ENCODE measurements at regions not wholly inside any gene's neighbourhood (a gene's known extent, or its start where the extent isn't known, plus 50 kb on each side); places are given as distances from the start of the nearest gene placed in this dataset.

DNA sequence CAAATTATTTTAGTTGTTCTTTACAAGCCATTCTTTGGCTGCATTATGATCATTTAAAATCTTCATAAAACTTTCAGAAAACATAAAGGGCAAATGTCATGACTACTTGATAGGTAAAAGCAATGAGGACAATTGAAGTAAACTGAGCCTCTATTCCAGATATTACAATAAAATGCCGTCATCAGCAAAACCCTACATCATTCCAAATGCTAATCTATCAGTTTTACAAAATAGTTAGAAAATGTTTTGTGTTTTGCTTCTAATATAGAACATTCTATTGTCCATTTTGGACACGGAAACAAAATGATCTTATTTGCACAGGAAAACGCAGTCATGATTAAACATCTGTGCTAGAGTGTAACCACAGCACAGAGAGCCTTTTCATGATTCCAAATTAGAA lies 1330.6 kb upstream of the ADGRL3 start:
- peak; percentile 41 for DNase-seq (ENCODE audit: low spot score)

DNA sequence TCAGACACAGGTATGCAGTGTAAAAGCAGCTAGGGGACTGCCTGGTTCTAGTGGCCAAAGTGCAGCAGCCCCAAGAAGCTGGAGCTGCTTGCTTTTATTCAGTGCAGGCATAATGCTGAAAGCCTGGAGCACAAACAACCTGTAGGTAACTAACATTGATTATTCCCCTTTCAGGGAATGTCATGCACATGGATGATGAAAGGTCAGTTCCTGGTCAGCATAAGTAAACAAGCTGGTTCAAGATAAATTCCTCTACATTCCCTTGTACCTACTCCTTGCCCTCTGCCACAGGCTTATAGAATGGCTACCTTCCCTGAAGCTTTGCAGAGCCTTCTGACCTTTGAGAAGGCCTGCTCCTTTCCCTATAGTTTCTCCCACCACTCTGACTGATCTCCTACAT lies 1318.5 kb upstream of the ADGRL3 start:
- DNase-seq (ENCODE audit: low spot score), result no peak

DNA sequence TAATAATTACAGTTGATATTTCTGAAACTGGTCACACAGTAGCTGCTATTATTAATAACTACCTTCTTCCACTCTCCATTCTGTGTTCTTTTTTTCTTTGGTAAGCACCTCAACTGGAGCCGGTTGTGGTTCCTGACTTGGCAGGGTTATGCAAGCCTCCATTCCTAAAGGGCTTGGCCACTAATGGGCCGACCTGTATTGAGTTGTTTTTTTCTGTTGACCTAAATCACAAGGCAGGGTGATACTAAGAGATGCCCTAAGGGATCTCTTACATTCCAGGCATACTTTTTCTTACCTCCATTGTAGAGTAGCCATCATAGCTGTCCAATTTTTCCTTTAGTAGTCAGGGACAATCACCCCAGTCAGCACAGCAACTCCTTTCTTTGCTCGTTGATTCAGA lies 1295.8 kb upstream of the ADGRL3 start:
- no peak for DNase-seq (ENCODE audit: low spot score)

DNA sequence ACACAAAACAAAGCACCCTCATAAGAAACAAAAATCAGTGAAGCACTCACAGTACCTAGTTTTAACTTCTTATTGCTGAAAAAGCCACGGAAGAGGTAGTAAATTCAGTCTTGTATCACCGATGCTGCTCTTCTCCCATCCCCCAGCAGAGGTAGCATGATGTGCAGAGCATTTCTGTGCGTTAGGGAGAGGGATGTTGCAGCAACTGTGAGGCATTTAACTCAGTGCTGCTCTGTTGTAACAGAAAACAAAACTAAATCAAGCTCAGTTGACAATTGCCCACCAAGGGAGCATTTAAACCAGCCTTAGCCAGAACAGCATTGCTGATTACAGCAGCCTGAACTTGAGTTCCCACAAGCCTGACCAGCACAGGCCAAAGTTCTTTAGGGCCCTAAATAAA lies 1279.7 kb upstream of the ADGRL3 start:
- peak; percentile 42 for DNase-seq (ENCODE audit: low spot score)

DNA sequence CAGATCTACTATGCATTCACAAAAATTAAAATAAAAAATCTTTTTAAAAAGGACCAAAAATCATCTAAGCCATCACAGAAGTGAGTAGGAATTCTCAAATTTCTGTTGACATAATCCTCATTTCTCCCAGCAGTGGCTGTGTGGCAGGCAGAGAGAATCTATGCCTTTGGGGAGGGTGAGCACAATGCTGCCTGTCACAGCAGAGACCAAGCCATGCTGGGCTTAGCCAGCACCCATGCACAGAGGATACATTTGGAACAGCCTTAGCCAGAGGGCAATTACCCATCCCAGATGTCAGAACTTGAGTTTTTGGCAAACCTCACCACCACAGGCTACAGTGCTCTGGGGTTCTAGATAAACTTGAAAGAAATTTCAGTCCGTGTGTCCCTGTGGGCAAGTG lies 1274.8 kb upstream of the ADGRL3 start:
- no peak for DNase-seq (ENCODE audit: low spot score)

DNA sequence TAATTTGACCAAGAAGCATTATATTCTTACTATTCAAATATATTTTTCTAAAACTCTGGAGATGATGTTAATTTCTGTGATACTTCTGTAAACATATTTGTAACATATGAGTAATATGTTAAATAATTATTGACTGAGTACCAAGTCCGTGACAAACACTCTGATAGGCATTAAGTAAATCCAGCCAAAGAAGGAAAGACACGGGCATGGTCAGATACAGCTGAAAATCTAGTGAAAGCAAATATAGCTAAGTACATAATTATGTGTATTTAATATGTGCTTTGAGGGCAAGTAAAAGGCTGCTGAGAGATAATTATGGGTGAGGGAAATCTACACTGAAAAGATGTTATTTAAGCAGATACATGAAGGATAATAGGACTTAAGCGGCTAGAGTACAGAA lies 1263.6 kb upstream of the ADGRL3 start:
- no peak for DNase-seq (ENCODE audit: low spot score)

DNA sequence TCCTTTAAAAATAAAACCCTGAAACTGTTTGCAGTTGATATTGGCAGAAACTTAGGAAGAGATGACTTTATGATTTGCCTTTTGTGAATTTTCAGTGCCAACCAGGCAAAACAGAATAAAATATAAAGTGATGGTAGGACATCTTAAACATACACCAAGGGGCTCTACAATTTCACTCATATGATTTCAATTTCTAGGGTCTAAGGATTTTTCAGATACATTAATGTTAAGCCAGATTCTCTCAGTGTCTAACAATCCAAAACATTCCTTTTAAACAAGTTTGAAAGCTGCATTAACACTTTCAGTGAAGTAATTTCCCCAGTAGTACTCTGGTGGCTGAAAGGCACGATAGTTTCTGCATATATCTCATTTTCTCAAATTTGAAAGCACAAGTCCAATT lies 1262.0 kb upstream of the ADGRL3 start:
- DNase-seq (ENCODE audit: low spot score), result no peak

DNA sequence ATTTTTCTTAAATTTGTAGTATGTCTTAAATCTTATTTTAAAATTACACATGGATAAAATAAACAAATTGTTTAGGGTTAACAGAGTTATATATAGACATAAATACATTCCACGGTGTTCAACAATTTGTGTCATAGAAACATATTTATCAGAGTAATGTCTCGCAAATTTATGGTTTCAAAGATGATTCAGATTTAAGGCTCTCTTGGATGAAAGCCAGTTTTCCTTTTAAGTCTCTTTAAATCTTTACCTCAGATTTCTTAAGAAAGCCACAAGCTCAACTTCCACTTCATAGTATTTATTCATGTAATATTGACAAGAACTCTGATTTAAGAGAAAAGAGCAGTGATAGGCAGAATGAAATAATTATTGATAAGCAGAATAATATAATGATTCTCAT lies 1254.8 kb upstream of the ADGRL3 start:
- no peak for DNase-seq (ENCODE audit: low spot score)

DNA sequence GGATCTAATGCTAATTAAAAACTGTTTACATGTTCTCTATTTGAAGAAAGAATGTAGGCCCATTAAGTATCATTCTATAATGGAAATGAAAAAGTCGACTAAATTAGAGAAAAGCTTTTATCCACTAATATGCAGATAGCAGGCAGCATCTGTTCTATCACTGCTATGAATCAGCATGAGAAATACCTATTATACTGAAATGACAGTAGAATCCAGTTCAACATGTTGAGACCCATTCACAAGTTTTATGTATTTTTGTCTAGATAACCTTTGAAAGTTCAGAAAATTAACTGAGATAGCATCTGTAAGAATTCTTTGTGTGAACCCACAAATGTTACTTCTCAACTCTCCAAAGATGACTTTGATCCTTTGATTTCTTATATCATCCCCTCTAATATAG lies 1254.4 kb upstream of the ADGRL3 start:
- DNase-seq (ENCODE audit: low spot score), result no peak

DNA sequence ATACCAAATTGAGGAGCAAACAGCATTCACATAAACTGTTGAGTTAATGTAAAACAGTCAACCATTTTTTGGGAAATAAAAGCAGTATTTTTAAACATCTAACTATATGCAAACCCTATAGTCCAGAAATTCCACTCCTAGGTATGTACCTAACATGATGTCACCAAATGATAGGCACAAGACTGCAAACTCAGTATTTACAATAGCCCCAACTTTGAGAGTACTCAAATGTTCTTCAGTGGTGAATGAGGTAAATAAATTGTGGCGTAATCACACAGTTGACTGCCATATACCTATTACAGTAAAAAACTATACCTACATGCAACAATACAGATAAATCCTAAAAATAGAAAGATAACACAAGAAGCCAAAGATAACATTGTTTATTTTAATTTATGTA lies 1243.8 kb upstream of the ADGRL3 start:
- no peak for DNase-seq (ENCODE audit: low spot score)

DNA sequence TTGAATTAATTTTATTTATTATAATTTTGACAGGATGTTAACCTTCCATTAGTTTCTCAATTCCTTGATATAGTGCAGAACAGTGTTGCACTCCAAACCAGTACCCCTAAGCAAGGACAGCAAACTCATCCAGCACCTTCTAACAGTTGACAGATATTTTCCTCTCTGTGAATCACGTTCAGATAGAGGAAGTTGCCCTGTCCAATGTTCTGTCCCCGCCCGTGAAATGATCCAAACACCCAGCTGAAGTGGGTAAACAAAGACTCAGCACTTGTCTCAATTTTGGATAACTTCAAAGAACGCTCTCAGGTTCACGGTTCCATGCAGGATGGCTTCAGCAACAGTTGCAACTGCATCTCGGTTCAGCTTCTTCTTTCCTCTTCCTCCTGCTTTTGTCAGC lies 1240.0 kb upstream of the ADGRL3 start:
- DNase-seq (ENCODE audit: low spot score), result no peak

DNA sequence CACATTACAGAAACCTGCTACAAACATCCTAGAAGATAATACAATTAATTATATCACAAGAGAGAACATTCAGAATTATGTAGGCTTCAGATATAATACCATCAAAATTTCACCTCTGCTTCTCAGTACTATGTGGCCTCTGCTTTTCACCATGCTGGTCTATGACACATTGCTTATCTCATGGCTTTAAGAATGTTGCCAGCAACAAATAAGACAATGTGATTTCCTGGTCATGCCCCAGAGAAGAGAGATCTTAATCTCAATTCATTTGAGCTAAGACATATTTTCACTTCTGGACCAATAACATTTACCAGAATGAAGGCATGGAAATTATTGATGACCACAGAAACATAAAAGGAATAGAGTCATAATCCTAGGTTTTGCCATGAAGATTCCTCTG lies 1233.4 kb upstream of the ADGRL3 start:
- no peak for DNase-seq (ENCODE audit: low spot score)

DNA sequence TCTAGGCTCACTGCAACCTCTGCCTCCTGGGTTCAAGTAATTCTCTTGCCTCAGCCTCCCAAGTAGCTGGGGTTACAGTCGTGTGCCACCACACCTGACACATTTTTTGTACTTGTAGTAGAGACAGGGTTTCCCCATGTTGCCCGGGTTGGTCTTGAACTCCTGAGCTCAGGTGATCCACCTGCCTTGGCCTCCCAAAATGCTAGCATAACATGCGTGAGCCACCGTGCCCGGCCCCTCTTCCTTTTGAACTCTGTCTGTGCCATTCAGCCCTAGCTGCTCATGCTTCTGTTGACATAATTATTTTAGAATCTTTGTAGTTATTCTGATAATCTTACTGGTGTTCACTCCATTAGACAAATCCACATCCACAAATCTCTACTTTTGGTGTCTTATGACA lies 1231.3 kb upstream of the ADGRL3 start:
- DNase-seq (ENCODE audit: low spot score), result no peak

DNA sequence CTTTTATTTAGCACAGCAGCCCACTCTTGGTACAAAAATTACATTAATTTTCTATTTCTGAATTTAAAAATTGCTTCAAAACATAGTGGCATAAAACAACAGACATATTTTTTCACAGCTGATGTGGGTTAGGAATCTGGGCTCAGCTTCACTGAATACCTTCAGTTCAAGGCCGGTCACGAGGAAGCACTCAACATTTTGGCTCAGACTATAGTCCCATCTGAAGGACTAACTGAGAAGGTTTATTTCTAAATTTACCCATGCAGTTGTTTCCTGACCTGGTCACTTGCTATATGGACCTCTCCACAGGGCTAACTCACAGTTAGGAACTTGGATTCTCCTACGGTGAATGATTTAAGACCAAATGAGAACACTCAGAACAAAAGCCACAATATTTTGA lies 1230.2 kb upstream of the ADGRL3 start:
- no peak for DNase-seq (ENCODE audit: low spot score)

DNA sequence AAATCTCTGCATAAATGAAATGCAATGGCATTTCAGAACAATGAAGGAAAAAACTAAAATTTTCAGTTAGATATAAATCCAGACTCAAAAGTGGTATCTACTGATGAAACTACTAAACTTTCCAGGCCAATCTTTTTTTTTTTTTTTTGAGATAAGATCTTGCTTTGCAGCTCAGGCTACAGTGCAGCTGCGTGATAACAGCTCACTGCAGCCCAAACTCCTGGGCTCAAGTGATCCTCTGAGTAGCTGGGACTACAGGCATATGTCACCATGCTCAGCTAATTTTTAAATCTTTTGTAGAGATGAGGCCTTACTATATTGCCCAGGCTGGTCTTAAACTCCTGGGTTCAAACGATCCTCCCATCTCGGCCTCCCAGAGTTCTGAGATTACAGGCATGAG lies 1228.2 kb upstream of the ADGRL3 start:
- no peak for DNase-seq (ENCODE audit: low spot score)

DNA sequence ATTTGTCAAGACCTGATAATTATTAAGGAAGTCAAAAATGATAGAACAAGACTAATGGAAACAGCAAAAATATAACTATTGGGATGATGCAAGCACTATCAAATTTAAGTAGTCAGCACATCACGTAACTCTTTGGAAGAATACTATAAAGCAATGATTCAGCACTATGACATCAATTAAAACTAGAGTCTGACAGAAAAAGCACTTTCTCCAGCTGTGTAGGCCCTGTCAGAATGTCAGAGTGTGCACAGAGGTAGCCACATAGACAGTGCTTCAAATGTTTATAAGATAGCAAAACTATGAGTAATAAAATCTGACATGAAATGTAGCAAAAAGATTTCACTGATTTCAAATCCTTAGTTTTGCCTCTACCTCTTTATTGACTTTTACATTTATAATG lies 1226.6 kb upstream of the ADGRL3 start:
- DNase-seq (ENCODE audit: low spot score), result no peak

DNA sequence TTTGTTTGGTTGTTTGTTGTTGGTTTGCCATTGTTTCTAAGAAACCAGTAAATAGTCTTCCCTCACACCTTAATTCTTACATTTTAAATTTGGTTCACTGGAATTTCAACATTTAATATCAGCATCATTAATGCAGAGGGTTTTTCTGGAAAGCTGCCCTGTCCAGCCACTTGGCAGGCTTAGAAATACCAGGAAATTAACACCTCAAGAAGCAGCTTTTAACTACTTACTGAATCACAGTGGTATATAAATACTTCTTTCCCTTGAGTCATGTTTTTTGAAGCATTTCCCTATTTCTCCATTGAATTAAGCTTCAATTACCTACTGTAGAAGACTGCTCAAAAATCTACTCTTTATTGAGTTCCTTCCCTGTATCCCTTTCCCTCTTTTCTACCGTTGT lies 1221.1 kb upstream of the ADGRL3 start:
- no peak for DNase-seq (ENCODE audit: low spot score)

DNA sequence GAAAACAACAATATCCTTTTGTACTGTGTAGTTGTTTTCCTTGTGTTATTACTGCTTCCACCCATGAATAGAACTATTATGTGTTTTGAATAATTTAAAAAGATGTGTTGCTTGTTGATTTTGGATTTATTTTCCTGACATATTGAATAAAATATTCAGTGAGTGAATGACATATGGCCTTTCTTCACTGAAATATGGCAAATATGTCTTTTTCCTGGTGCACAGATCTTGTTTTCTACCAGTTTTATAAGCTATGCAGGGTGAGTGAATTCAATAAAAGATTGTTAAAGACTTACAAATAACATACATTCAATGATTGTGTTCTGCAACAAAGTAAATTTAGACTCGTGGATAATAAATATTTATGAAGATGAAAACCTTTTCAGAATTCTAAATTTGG lies 1216.3 kb upstream of the ADGRL3 start:
- DNase-seq (ENCODE audit: low spot score), result peak; percentile 44

DNA sequence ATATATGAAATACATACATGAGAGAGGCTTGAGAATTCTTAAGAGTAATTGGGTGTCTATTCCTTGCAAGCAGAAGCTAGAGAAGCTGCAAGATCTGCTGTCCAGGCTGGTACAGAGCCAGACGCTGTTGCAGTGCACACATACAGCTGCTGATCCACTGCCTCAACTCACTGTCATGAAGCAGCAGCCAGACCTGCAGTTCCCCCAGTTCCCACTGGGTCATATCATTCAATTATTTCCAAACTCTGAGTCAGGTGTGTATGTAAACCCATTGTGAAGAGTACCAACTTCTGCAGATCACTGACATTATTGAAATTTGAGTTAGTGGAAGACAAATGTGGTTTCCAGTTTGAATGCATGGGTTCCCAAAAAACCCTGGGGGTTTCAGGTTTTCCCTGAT lies 1212.8 kb upstream of the ADGRL3 start:
- no peak for DNase-seq (ENCODE audit: low spot score)

DNA sequence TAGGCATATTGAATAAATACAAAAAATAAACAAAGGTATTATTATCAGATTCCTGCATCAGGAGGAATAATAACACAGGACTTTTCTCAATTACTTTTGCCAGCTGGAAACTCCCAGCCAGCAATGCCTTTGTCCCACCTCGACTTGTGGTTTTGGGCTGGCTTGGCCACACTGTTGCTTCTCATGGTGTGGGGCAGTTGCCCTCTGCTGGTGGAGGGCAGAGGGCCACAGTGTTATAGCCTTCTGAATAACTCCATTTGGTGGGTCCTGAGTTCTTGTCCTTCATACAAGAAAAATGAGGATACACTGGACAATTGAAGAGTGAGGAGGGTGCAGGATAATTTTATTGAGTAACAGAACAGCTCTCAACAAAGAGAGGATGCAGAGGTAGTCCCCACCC lies 1206.0 kb upstream of the ADGRL3 start:
- no peak for DNase-seq (ENCODE audit: low spot score)

DNA sequence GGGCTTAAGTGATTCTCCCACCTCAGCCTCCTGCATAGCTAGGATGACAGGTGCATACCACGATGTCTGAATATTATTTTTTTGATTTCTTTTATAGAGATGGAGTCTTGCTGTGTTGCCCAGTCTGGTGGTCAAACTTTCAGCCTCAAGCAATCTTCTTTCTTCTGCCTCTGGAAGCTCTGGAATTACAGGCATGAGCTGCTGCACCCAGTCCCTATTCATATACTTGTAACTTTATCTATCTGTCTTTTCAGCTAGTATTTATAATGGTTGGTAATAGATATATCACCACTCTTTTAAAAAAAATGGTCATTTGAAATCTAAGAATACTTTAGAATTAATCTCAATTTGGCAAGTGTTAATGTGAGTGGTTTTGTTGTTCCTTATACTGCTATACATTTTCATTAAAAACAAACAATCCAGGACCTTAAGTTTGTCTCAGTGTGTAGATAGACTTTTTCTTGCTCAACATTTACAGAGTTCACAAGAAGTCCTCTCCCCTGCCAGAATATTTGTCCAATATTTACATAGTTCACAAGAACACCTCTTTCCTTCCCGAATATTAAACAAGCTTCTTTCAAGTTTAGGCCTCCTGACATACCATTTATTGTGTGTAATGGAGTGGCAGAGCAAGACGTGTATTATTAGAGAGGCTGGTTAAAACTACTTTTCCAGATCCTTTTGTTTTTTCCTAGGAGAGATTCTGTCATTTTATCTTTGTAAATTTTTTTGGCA lies 1197.4 kb upstream of the ADGRL3 start:
- DNase-seq (ENCODE audit: low spot score), result no peak

DNA sequence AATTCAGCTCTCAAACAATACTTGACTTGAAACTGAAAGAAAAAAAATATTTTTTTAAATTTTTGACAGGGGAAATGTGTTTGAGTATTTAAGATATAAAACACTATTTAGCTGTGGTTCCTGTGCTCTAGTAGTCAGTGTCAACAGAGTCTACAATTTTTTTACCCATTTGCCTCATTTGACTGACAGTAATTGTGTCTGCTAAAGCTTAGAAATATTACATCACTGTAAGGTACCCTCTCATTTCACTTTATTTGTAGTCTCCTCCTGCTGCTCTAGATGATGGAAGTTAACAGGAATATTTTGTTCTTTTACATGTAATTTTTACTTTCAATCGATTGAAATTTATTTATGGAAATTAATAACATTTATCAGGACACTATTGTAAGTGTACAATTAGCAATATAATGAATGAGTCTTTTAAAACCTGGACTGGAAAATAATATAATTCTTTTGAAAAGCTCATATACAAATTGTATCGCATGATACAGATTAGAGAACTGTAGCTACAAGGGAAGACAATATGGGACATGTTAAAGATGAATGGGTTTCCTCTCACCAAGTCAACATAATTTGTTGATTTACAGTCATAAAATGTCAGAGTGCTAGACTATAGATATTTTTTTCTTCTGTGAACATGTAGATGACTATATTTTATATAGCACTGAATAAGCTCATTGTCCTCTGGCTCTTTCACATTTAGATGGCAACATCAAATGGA lies 1186.5 kb upstream of the ADGRL3 start:
- DNase-seq (ENCODE audit: low spot score), result no peak

DNA sequence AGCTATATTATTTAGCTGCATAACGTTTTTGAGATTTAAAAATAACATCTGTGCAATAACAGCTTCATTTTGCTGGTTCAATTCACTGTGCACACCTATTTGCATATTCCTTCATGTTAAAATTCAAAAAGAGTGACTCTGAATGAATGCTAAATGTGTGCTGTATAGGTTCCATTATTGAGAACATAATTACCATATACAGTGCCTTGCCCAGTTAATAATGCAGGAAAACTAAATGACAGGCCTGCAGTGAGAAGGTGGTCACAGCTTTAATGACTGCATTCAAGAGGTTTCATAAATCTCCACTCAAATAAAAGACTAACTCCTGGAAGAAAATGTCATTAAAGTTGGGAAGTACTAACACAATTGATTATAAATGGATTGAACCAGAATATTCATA lies 1183.2 kb upstream of the ADGRL3 start:
- DNase-seq (ENCODE audit: low spot score), result no peak

DNA sequence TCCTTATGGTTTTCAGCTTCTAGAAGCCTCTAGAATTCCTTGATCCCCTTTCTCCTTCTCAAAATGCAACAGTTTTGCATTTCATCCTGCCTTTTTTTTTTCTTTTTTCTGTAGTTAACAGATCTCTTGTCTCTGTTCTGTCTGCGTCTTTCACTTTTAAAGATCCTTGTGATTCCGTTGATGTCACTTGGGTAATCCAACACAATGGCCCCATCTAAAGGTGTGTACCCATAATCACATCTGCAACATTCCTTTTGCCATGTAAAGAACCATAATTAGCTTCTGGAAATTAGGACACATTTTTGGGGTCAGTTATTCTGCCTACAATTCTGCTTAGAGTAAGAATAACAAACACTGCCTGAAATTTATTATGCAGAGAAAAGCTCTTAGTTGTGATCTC lies 1180.9 kb upstream of the ADGRL3 start:
- no peak for DNase-seq (ENCODE audit: low spot score)
